Vagina (tissue), 2 donors: ENCODE measurements at regions not wholly inside any gene's neighbourhood (a gene's known extent, or its start where the extent isn't known, plus 50 kb on each side); places are given as distances from the start of the nearest gene placed in this dataset.

Experiments used
- CTCF ChIP-seq, 3 experiments: fragments of 450-650 bp in 2 of 3; fragments of 200-600 bp in 1 of 3; sonication (generic) in 1 of 3; IDR thresholded peaks; one replicate each; pipeline ENCODE4 v1.5.1; 2017 to 2019; ENCODE audit warnings: antibody characterized with exemption in 3 of 3, mild to moderate bottlenecking in 2 of 3, moderate library complexity in 2 of 3
- POLR2A ChIP-seq, 2 donors: fragments of 450-650 bp; IDR thresholded peaks; one replicate each; pipeline ENCODE4 v1.6.1; 2017; ENCODE audit warnings: antibody characterized with exemption in 2 of 2, mild to moderate bottlenecking in 2 of 2, moderate library complexity in 2 of 2

GRCh38 chr2:34979148-34979547 lies 1376.4 kb upstream of the CRIM1 start:
- no peak for TF ChIP-seq CTCF (IDR thresholded peaks at IDR 0.05)
- TF ChIP-seq POLR2A (IDR thresholded peaks at IDR 0.05), result no peak
